Endothelial cell of umbilical vein (primary cell): ENCODE measurements at regions not wholly inside any gene's neighbourhood (a gene's known extent, or its start where the extent isn't known, plus 50 kb on each side); places are given as distances from the start of the nearest gene placed in this dataset.

Experiments used
- BruUV-seq: library from RNA; stranded (reverse); fragments of 400-500 nt; replicated peaks from 2 replicates; lab custom pipeline; 2021; lab: Mats Ljungman, UMichigan
- CTCF ChIA-PET: fragments of 300-600, 350-600 bp; sonication (Branson Sonifier 250); formaldehyde crosslinking; loops from one replicate; lab custom pipeline; 2021; ENCODE audit warnings: antibody characterized with exemption, inconsistent platforms; lab: Charles Lee
- POLR2A ChIA-PET: fragments of 300-600, 350-600 bp; sonication (Branson Sonifier 250); formaldehyde crosslinking; loops from one replicate; lab custom pipeline; 2021; ENCODE audit warnings: antibody characterized with exemption, inconsistent platforms; lab: Charles Lee
- DNase-seq: peaks from one replicate; pipeline ENCODE4 v3.0.0-alpha.2; 2011; ENCODE audit warnings: low read depth, low spot score
- FAIRE-seq: peaks from 2 replicates; lab custom pipeline; 2011; peaks lifted over from hg19 to GRCh38; lab: Jason Lieb, UNC
- H2AFZ ChIP-seq: 2 replicates; pipeline ENCODE4 v1.6.0; 2012; ENCODE audit warnings: low read depth, low read length, control low read depth, inconsistent platforms
- H3K27ac ChIP-seq: 2 replicates; pipeline ENCODE4 v1.5.1; 2011; ENCODE audit warnings: low read depth, mild to moderate bottlenecking, control low read depth, low read length, moderate library complexity; ENCODE audit not compliant: insufficient read depth
- H3K27me3 ChIP-seq, 2 experiments: 2 replicates each; pipeline versions ENCODE4 v1.6.0 to v1.6.1; 2011; ENCODE audit warnings: low read length in 2 of 2, mixed read lengths in 1 of 2; ENCODE audit not compliant: control insufficient read depth in 2 of 2, insufficient read depth in 2 of 2
- H3K36me3 ChIP-seq, 2 experiments: 2 replicates in 1 of 2; 3 replicates in 1 of 2; pipeline ENCODE4 v1.5.1; 2011; ENCODE audit warnings: low read length in 2 of 2, mild to moderate bottlenecking in 1 of 2, moderate library complexity in 1 of 2; ENCODE audit not compliant: control insufficient read depth in 2 of 2, insufficient read depth in 2 of 2; ENCODE audit errors: extremely low read depth in 1 of 2
- H3K4me1 ChIP-seq: 3 replicates; pipeline ENCODE4 v1.5.1; 2011; ENCODE audit warnings: mild to moderate bottlenecking, low read length; ENCODE audit not compliant: control insufficient read depth, insufficient read depth; ENCODE audit errors: extremely low read depth
- H3K4me2 ChIP-seq: 2 replicates; pipeline ENCODE4 v1.6.1; 2011; ENCODE audit warnings: low read length, control low read depth, mixed read lengths; ENCODE audit not compliant: insufficient read depth
- H3K4me3 ChIP-seq, 3 experiments: fragments of 200-600 bp in 1 of 3; sonication (generic), shearing (Covaris generic) in 1 of 3; replicated peaks in 1 of 3; 2 replicates each; pipeline ENCODE4 v1.5.1; 2011 to 2016; ENCODE audit warnings: control low read depth in 3 of 3, low read length in 3 of 3, mild to moderate bottlenecking in 2 of 3, inconsistent platforms in 1 of 3, low read depth in 1 of 3, moderate library complexity in 1 of 3; ENCODE audit not compliant: insufficient read depth in 1 of 3
- H3K79me2 ChIP-seq: 2 replicates; pipeline ENCODE4 v1.6.0; 2012; ENCODE audit warnings: low read length, inconsistent platforms; ENCODE audit not compliant: control insufficient read depth, insufficient read depth
- H3K9ac ChIP-seq: replicated peaks from 2 replicates; pipeline ENCODE3; 2011; ENCODE audit warnings: low read length, control low read depth; ENCODE audit not compliant: insufficient read depth; ENCODE audit errors: extremely low read depth
- H3K9me1 ChIP-seq: replicated peaks from 3 replicates; pipeline ENCODE4 v1.6.0; 2011; ENCODE audit warnings: mild to moderate bottlenecking, low read length; ENCODE audit not compliant: control insufficient read depth, insufficient read depth; ENCODE audit errors: extremely low read depth
- H3K9me3 ChIP-seq: replicated peaks from 2 replicates; pipeline ENCODE4 v1.5.1; 2012; ENCODE audit warnings: low read length, inconsistent platforms; ENCODE audit not compliant: control insufficient read depth, insufficient read depth
- H4K20me1 ChIP-seq: replicated peaks from 2 replicates; pipeline ENCODE3; 2011; ENCODE audit warnings: mild to moderate bottlenecking, low read length; ENCODE audit not compliant: control insufficient read depth, insufficient read depth; ENCODE audit errors: extremely low read depth
- EZH2 ChIP-seq: IDR thresholded peaks from 2 replicates; pipeline ENCODE4 v1.6.1; 2012; ENCODE audit warnings: borderline replicate concordance, low read depth, mild to moderate bottlenecking, moderate library complexity, low read length, inconsistent platforms; ENCODE audit not compliant: severe bottlenecking
- FOS ChIP-seq: IDR thresholded peaks from 2 replicates; pipeline ENCODE4 v1.6.1; 2011; ENCODE audit warnings: mild to moderate bottlenecking, low read length, moderate library complexity, borderline replicate concordance; ENCODE audit not compliant: insufficient read depth
- GATA2 ChIP-seq: IDR thresholded peaks from 2 replicates; pipeline ENCODE4 v1.7.0; 2011; ENCODE audit warnings: low read depth, mild to moderate bottlenecking, moderate library complexity, mixed read lengths, low read length; ENCODE audit not compliant: insufficient read length, insufficient read depth
- JUN ChIP-seq: IDR thresholded peaks from 2 replicates; pipeline ENCODE4 v1.6.1; 2011; ENCODE audit warnings: borderline replicate concordance, low read depth; ENCODE audit not compliant: insufficient read length, insufficient read depth
- MYC ChIP-seq: IDR thresholded peaks from one replicate; pipeline ENCODE4 v1.6.1; 2011; ENCODE audit warnings: mild to moderate bottlenecking, low read depth, low read length
- POLR2A ChIP-seq: IDR thresholded peaks from 2 replicates; pipeline ENCODE4 v1.6.1; 2012; ENCODE audit warnings: low read depth, mild to moderate bottlenecking, control low read depth, low read length
- POLR2AphosphoS5 ChIP-seq: IDR thresholded peaks from 2 replicates; pipeline ENCODE4 v1.6.1; 2012; ENCODE audit warnings: low read depth, mild to moderate bottlenecking, control low read depth, low read length, moderate library complexity; ENCODE audit not compliant: insufficient read depth
- dilution Hi-C: fragments of 300-500 bp; cut with MboI; formaldehyde crosslinking; loops from one replicate; pipeline ENCODE4 v1.15.0; 2019; ENCODE audit warnings: low sequenced_read_pairs; ENCODE audit not compliant: extremely low pct_ligation_motif_present
- intact Hi-C: fragments of 100-400 bp; cut with micrococcal nuclease; formaldehyde crosslinking; loops from one replicate; pipeline ENCODE4 v1.10.0; 2022
- TF ChIP-seq, protein P1 (sequence below), 2 donors: IDR thresholded peaks; 1 replicate in 1 of 2; 2 replicates in 1 of 2; pipeline ENCODE4 v1.5.1; 2011; ENCODE audit warnings: low read length in 2 of 2, mild to moderate bottlenecking in 2 of 2, moderate library complexity in 2 of 2, control low read depth in 1 of 2, inconsistent platforms in 1 of 2, low read depth in 1 of 2; ENCODE audit not compliant: insufficient read depth in 1 of 2; ENCODE audit errors: extremely low read depth in 1 of 2
- TF ChIP-seq, protein P2 (sequence below): IDR thresholded peaks from 2 replicates; pipeline ENCODE4 v1.6.1; 2011; ENCODE audit not compliant: insufficient read depth, insufficient read length

DNA sequence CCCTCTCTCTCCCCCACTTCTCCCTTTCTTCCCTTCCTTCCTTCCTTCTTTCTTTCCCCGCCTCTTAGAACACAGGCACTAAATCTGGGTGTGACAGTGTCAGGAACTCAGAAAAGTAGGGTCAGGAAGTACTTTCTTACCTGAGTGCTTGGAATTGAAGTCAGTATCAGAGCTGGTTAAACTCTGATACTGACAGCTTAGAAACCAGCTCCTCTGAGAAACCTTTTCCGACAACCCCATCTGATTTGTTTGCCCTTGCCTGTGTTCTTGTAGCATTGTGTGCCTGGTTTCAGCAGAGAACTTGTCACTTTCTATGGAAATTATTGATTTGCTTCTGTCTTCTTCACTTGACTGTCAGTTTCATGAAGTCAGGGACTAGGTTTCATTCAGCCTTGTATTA lies 113.9 kb downstream of the AASDH start:
- ChIA-PET POLR2A (no interaction called here), CTCF (no interaction called here)
- TF ChIP-seq GATA2 (no peak), MYC (no peak), FOS (no peak), POLR2AphosphoS5 (no peak), POLR2A (no peak), JUN (no peak), EZH2 (no peak)
- TF ChIP-seq, protein P1, sequence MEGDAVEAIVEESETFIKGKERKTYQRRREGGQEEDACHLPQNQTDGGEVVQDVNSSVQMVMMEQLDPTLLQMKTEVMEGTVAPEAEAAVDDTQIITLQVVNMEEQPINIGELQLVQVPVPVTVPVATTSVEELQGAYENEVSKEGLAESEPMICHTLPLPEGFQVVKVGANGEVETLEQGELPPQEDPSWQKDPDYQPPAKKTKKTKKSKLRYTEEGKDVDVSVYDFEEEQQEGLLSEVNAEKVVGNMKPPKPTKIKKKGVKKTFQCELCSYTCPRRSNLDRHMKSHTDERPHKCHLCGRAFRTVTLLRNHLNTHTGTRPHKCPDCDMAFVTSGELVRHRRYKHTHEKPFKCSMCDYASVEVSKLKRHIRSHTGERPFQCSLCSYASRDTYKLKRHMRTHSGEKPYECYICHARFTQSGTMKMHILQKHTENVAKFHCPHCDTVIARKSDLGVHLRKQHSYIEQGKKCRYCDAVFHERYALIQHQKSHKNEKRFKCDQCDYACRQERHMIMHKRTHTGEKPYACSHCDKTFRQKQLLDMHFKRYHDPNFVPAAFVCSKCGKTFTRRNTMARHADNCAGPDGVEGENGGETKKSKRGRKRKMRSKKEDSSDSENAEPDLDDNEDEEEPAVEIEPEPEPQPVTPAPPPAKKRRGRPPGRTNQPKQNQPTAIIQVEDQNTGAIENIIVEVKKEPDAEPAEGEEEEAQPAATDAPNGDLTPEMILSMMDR (IDR thresholded peaks at IDR 0.05; ENCODE audit: extremely low read depth in 1 of 2, insufficient read depth in 1 of 2, low read depth in 1 of 2, low read length in 2 of 2), result no peak
- TF ChIP-seq, protein P2, sequence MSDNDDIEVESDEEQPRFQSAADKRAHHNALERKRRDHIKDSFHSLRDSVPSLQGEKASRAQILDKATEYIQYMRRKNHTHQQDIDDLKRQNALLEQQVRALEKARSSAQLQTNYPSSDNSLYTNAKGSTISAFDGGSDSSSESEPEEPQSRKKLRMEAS, result no peak
- Histone ChIP-seq H3K36me3 (no peaks in the 10 kb centered on the region), H3K9me1 (no peaks in the 10 kb centered on the region), H3K79me2 (no peaks in the 10 kb centered on the region), H2AFZ (no peak overlapping the region), H3K27ac (no peak overlapping the region), H3K27me3 (peaks cover 0 to 5% of the 10 kb centered on the region in 2 experiments), H3K4me2 (no peak overlapping the region), H3K4me3 (no peak overlapping the region), H3K9ac (no peak overlapping the region), H3K4me1 (no peaks in the 10 kb centered on the region), H4K20me1 (no peaks in the 10 kb centered on the region), H3K9me3 (no peaks in the 10 kb centered on the region)
- intact Hi-C loops, result no loop called here
- BruUV-seq, result no TSS peak
- FAIRE-seq, result no peak
- no peak for DNase-seq
- dilution Hi-C loops, result no loop called here
